ENCODE measurements at regions not wholly inside any gene's neighbourhood (a gene's known extent, or its start where the extent isn't known, plus 50 kb on each side); places are given as distances from the start of the nearest gene placed in this dataset.

GRCh38 chr10:128814782-128815181 lies 652.3 kb upstream of the MGMT start:
- TF ChIP-seq CTCF (conservative IDR thresholded peaks at IDR 0.05 in 1 of 2, IDR thresholded peaks at IDR 0.05 in 1 of 2; ENCODE audit: extremely low read depth in 1 of 2, insufficient read depth in 1 of 2, low read depth in 1 of 2, low read length in 2 of 2), result no peak
- no peak for TF ChIP-seq EZH2 (IDR thresholded peaks at IDR 0.05; ENCODE audit: borderline replicate concordance, low read length)

Data from mammary epithelial cell (primary cell).